GM20000 (cell line): ENCODE measurements at regions not wholly inside any gene's neighbourhood (a gene's known extent, or its start where the extent isn't known, plus 50 kb on each side); places are given as distances from the start of the nearest gene placed in this dataset.
"Not testable (repeated sequence)": the region's sequence is repeated elsewhere in the genome, so short reads cannot be mapped to it uniquely, and the experiment has no call there.

Experiments used
- DNase-seq: peaks from one replicate; pipeline ENCODE4 v3.0.0; 2012; ENCODE audit warnings: low spot score
- CTCF ChIP-seq: IDR thresholded peaks from 2 replicates; pipeline ENCODE4 v1.5.1; 2012; ENCODE audit warnings: mild to moderate bottlenecking, control low read depth; ENCODE audit errors: extremely low read depth, missing control alignments

- TF ChIP-seq CTCF, result no peak
- DNase-seq, result no peak
Measured at GRCh38 chr9:36521148-36521547, 51.5 kb upstream of the MELK start.

- no peak for DNase-seq
- no peak for TF ChIP-seq CTCF
Measured at GRCh38 chr9:36517131-36517530, 55.6 kb upstream of the MELK start.

GRCh38 chr9:36504156-36504555, 68.5 kb upstream of the MELK start:
- no peak for TF ChIP-seq CTCF
- no peak for DNase-seq

- no peak for DNase-seq
- TF ChIP-seq CTCF, result no peak
Measured at GRCh38 chr9:36503172-36504088, 69.3 kb upstream of the MELK start.

GRCh38 chr9:36501727-36502126, 71.0 kb upstream of the MELK start:
- no peak for TF ChIP-seq CTCF
- DNase-seq, result no peak

GRCh38 chr9:36500931-36501330, 71.8 kb upstream of the MELK start:
- not testable (repeated sequence) for DNase-seq

- no peak for DNase-seq
- TF ChIP-seq CTCF, result no peak
Measured at GRCh38 chr9:36499174-36499890, 73.4 kb upstream of the MELK start.

GRCh38 chr9:36493564-36493963, 79.1 kb upstream of the MELK start:
- DNase-seq, result not testable (repeated sequence)
